Lung (tissue), 11 donors: ENCODE measurements at regions not wholly inside any gene's neighbourhood (a gene's known extent, or its start where the extent isn't known, plus 50 kb on each side); places are given as distances from the start of the nearest gene placed in this dataset.

Experiments
- ATAC-seq: fragments of 200-7000 bp; cut with Tn5 transposase; one replicate; pipeline ENCODE4 v1.9.1; 2020; ENCODE audit warnings: moderate number of reproducible peaks; ENCODE audit not compliant: insufficient read depth, low FRiP score
- DNase-seq, 3 donors: peaks; one replicate each; pipeline ENCODE4 v3.0.0-alpha.2; 2013 to 2017
- H3K27ac ChIP-seq, 2 donors: one replicate each; pipeline ENCODE4 v1.5.1; 2013; ENCODE audit warnings: mild to moderate bottlenecking in 2 of 2, moderate library complexity in 2 of 2, control low read depth in 1 of 2, inconsistent platforms in 1 of 2, low read depth in 1 of 2, low read length in 1 of 2
- H3K27me3 ChIP-seq, 3 donors: one replicate each; pipeline ENCODE4 v1.5.1; 2013; ENCODE audit warnings: low read length in 2 of 3; ENCODE audit not compliant: control insufficient read depth in 3 of 3, insufficient read depth in 3 of 3
- H3K36me3 ChIP-seq, 4 donors: one replicate each; pipeline ENCODE4 v1.5.1; 2013; ENCODE audit warnings: low read length in 4 of 4, mild to moderate bottlenecking in 1 of 4, moderate library complexity in 1 of 4; ENCODE audit not compliant: control insufficient read depth in 4 of 4, insufficient read depth in 4 of 4
- H3K4me1 ChIP-seq, 5 donors: one replicate each; pipeline ENCODE4 v1.5.1; 2013; ENCODE audit warnings: low read length in 5 of 5, mild to moderate bottlenecking in 2 of 5, moderate library complexity in 1 of 5; ENCODE audit not compliant: control insufficient read depth in 5 of 5, insufficient read depth in 5 of 5
- H3K4me3 ChIP-seq: one replicate; pipeline ENCODE4 v1.5.1; 2013; ENCODE audit warnings: mild to moderate bottlenecking, control low read depth, moderate library complexity
- H3K9ac ChIP-seq, 2 donors: one replicate each; pipeline ENCODE4 v1.5.1; 2013; ENCODE audit warnings: low read length in 2 of 2, control low read depth in 1 of 2; ENCODE audit not compliant: insufficient read depth in 1 of 2
- H3K9me3 ChIP-seq, 4 donors: one replicate each; pipeline ENCODE4 v1.5.1; 2013; ENCODE audit warnings: low read length in 3 of 4, mild to moderate bottlenecking in 1 of 4, moderate library complexity in 1 of 4; ENCODE audit not compliant: control insufficient read depth in 4 of 4, insufficient read depth in 3 of 4
- WGBS, 2 donors: extraction: QIAGEN DNeasy Blood & Tissue Kit; methylation state at CpG; one replicate each; pipeline ENCODE4 v1.1.7; 2013; 5-methylcytosine and 5-hydroxymethylcytosine counted together
- TF ChIP-seq, protein P1 (sequence below): IDR thresholded peaks from 2 replicates; pipeline ENCODE4 v1.5.1; 2012; ENCODE audit warnings: mild to moderate bottlenecking; ENCODE audit errors: control extremely low read depth, extremely low read depth
- donor health status: control.
- donor health status: control.
- donor health status: Bipolar disorder and iron deficiency.
- donor health status: healthy.
- donor health status: DM: yes; HTN: yes; CAD: no.

- peak overlapping the region in 1 of 2 donors; percentile 9 for H3K27ac ChIP-seq
- H3K4me3 ChIP-seq: no peak overlapping the region
- H3K27me3 ChIP-seq: no peaks in the 10 kb centered on the region
- H3K4me1 ChIP-seq: no peaks in the 10 kb centered on the region
- no peak overlapping the region for H3K9ac ChIP-seq
- DNase-seq (peak in 1 of 3 donors; percentile 50), ATAC-seq (peak; percentile 66)
- TF ChIP-seq, protein P1, sequence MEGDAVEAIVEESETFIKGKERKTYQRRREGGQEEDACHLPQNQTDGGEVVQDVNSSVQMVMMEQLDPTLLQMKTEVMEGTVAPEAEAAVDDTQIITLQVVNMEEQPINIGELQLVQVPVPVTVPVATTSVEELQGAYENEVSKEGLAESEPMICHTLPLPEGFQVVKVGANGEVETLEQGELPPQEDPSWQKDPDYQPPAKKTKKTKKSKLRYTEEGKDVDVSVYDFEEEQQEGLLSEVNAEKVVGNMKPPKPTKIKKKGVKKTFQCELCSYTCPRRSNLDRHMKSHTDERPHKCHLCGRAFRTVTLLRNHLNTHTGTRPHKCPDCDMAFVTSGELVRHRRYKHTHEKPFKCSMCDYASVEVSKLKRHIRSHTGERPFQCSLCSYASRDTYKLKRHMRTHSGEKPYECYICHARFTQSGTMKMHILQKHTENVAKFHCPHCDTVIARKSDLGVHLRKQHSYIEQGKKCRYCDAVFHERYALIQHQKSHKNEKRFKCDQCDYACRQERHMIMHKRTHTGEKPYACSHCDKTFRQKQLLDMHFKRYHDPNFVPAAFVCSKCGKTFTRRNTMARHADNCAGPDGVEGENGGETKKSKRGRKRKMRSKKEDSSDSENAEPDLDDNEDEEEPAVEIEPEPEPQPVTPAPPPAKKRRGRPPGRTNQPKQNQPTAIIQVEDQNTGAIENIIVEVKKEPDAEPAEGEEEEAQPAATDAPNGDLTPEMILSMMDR: no peak
- 17 to 20% methylated on average over 5 of the region's 5 CpGs for WGBS, 2 donors
- no peaks in the 10 kb centered on the region for H3K36me3 ChIP-seq
- no peaks in the 10 kb centered on the region for H3K9me3 ChIP-seq
These were observed 162.4 kb upstream of the GPRIN3 start for GRCh38 chr4:89469930-89470375.

DNA sequence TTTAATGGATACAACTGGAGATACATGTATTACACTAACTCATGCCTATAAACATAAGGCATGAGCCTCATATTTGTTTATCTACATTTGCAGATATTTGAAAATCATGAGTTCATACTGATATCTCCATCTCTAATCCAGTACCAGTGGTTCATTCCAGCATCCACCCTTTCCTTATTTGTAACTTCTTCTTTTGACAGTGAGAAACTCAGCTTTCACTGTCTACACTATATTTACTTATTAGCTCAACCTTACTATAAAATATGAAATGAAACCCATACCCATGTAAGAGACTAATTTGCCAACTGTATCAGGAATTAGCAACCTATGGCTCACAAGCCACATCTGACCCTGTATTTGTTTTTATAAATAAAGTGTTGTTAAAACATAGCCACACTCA, 161.9 kb upstream of the GPRIN3 start:
- Histone ChIP-seq H3K27me3 (no peaks in the 10 kb centered on the region), H3K9ac (no peak overlapping the region), H3K36me3 (no peaks in the 10 kb centered on the region), H3K4me1 (no peaks in the 10 kb centered on the region), H3K27ac (peak overlapping the region in 1 of 2 donors; percentile 9), H3K9me3 (no peaks in the 10 kb centered on the region), H3K4me3 (no peak overlapping the region)
- ATAC-seq (peak; percentile 58), DNase-seq (no peak)
- TF ChIP-seq, protein P1: no peak

- TF ChIP-seq, protein P1: no peak
- no peak overlapping the region for H3K9ac ChIP-seq
- ATAC-seq (no peak), DNase-seq (no peak)
- no peaks in the 10 kb centered on the region for H3K9me3 ChIP-seq
- H3K36me3 ChIP-seq: no peaks in the 10 kb centered on the region
- no peak overlapping the region for H3K4me3 ChIP-seq
- no peaks in the 10 kb centered on the region for H3K4me1 ChIP-seq
- no peaks in the 10 kb centered on the region for H3K27me3 ChIP-seq
- H3K27ac ChIP-seq: no peak overlapping the region
- 56 to 67% methylated on average over 2 of the region's 2 CpGs for WGBS, 2 donors
These were observed 161.0 kb upstream of the GPRIN3 start for GRCh38 chr4:89468602-89469001.

GRCh38 chr4:89463341-89463740, 155.7 kb upstream of the GPRIN3 start:
- ATAC-seq (no peak), DNase-seq (no peak)
- Histone ChIP-seq H3K27ac (no peak overlapping the region), H3K9ac (no peak overlapping the region), H3K4me3 (no peak overlapping the region), H3K4me1 (no peaks in the 10 kb centered on the region), H3K27me3 (no peaks in the 10 kb centered on the region), H3K9me3 (no peaks in the 10 kb centered on the region), H3K36me3 (no peaks in the 10 kb centered on the region)
- TF ChIP-seq, protein P1: no peak
